GM18870 (cell line): ENCODE measurements at regions not wholly inside any gene's neighbourhood (a gene's known extent, or its start where the extent isn't known, plus 50 kb on each side); places are given as distances from the start of the nearest gene placed in this dataset.
"Not testable (repeated sequence)": the region's sequence is repeated elsewhere in the genome, so short reads cannot be mapped to it uniquely, and the experiment has no call there.

Source experiments
- ATAC-seq: cut with Tn5 transposase; IDR thresholded peaks from one replicate; pipeline ENCODE4 v1.9.1; 2021; ENCODE audit warnings: moderate library complexity; ENCODE audit not compliant: unreplicated experiment

DNA sequence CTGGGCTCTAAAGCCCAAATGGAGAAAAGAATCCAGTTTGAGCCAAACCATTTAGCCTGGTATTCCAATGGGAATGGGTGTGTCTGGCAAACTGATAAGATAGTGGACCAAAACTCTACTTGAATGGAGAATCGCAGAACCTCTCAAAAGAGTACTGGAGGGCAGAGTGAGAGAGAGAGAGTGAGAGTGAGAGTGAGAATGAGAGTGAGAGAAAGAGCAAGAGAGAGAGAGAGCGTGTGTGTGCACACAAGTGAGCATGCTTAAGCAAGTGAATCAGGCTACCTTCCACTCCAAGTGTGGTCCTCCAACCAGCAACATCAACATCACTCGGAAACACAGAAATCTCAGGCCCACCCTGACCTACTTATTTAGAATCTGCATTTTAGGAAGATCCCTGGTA lies 58.8 kb downstream of the UQCRFS1 start:
- ATAC-seq, result no peak

DNA sequence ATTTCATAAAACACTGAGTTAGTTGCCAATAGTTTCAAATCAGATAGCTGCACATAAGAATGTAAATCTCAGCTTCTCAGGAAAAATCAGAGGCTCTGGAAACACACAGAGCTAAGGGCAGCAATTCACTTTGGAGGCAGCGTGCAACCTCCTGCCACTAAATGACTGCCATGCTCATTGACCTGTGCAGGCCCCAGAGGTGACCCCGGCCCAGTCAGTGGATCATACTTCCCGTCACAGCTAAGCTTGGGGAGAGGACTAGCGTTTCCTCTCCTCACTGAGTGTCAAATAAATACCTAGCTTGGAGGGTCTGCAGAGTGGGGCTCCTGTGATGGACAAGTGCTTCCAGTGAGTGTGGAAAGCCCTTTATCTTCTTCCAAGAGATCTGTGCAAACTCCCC lies 67.2 kb downstream of the UQCRFS1 start:
- ATAC-seq, result no peak

DNA sequence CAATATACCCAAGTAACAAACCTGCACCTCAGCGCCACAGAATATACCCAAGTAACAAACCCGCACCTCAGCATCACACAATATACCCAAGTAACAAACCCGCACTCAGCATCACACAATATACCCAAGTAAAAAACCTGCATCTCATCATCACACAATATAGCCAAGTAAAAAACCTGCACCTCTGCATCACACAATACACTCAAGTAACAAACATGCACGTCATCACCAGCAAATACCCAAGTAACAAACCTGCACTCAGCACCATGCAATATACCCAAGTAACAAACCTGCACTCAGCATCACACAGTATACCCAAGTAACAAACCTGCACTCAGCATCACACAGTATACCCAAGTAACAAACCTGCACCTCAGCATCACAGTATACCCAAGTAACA lies 69.8 kb downstream of the UQCRFS1 start:
- ATAC-seq, result no peak

DNA sequence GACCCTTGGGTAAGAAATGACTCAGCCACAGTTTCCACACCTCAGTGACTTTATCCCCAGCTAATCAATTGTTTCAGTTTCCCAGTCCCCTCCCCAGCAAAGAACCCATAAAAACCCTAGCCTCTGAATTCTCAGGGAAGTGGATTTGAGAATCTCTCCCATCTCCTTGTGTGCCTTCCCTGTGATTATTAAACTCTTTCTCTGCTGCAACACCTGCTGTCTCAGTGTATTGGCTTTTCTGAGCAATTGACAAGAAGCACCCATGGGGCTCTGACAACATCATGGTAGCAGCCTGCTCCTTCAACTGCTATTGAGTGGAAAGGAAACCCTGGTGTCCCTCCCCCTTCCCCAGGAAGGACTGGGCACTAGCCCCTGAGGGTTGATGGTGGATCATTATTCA lies 73.7 kb downstream of the UQCRFS1 start:
- ATAC-seq, result no peak

DNA sequence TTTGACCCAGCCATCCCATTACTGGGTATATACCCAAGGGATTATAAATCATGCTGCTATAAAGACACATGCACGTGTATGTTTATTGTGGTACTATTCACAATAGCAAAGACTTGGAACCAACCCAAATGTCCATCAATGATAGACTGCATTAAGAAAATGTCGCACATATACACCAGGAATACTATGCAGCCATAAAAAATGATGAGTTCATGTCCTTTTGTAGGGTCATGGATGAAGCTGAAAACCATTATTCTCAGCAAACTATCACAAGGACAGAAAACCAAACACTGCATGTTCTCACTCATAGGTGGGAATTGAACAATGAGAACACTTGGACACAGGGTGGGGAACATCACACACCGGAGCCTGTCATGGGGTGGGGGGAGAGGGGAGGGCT lies 74.7 kb downstream of the UQCRFS1 start:
- not testable (repeated sequence) for ATAC-seq

DNA sequence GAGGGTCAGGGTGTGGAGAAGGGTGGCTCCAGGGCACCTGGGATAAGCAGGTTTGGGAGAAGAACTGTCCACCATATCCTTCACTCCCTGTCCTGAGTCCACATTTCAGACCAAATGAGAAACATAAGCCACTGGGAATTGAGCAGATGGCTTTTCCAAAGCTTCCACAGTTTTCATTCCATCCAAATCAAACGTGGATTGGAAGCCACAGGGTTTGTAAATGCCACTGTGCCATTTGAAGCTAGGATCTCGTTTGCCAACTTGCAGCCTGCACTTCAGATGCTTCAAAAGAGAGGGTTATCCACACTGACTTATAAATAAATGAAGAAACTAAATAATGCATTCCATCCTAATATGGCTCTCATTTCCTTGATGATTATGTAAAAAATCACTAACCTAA lies 81.5 kb downstream of the UQCRFS1 start:
- no peak for ATAC-seq

DNA sequence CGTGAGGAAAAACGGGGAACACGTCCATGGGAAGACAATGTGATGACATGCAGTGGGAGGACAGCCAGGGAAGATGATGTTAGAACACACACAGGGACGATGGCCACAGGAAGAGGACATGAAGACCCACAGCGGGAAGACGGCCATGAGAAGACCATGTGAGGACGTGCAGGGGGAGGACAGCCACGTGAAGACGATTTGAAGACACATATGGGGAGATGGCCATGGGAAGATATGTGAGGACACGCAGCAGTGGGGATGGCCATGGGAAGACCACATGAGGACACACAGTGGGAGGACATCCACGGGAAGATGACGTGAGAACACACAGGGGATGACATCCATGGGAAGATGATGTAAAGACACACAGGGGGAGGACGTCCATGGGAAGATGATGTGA lies 83.8 kb downstream of the UQCRFS1 start:
- ATAC-seq, result no peak

DNA sequence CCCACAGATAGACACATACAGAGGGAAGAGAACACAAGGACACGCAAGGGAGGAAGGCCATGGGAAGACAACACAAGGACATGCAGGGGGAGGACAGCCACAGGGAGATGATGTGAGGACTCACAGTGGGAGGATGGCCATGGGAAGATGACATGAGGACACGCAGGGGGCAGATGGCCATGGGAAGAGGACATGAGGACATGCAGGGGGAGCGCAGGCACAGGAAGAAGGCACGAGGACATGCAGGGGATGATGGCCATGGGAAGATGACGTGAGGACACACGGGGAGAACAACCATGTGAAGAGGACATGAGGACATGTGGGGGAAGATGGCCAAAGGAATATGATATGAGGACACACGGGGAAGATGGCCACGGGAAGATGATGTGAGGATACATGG lies 84.7 kb downstream of the UQCRFS1 start:
- ATAC-seq, result no peak

DNA sequence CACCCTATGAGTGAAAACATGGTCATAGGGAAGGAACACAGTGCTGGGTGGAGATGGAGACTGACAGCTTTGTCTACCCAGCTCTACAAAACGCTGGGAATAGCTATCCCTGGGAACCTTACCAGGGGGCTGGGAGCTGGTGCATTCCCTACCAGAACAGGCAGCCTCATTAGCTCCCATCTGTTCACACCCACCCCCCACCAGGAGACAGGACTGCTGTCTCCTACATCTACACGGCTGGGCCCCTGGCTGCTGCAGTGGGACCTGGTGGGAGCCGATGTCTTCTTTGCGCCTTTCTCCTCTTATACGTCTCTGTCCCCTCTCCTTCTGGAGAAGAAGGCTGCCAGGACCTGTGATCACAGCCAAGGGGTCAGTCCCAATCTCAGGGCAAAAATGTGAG lies 90.8 kb downstream of the UQCRFS1 start:
- ATAC-seq, result no peak

DNA sequence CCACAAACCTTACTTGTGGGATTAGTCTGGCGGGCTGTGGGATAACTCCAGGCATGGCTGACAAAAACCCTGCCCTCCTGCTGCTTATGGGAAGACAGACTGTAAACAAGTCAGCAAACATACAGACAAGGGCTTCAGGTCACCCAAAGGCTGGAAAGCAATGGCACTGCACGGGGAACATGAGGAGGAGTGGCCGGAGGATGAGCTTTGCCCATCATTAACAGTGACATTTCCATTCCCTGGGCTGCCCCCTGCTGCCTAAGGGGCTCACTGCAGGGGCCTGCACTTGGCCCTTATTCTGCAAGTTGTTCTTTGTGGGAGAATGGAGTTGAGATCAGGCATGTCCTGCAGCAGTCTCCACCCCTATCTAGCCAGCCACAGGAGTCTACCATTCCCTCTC lies 91.3 kb downstream of the UQCRFS1 start:
- no peak for ATAC-seq

DNA sequence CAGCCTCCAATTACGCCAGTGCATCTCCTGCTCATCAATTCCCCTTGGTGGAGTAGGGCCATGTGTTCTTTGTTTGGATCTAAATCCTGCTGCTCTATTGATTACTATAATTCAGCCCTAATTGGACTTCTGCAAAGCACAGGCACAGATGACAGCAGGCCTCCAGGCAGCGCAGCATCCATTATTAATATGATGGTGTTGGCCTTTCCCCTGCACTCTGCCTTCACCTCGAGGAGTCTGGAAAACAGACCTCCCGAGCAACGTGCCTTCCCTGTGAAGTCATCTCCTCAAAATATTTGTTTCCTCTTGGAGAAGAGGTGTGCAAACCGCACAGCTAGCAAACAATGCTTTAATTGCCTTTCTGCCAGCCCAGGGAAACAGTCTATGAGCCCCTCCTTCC lies 92.5 kb downstream of the UQCRFS1 start:
- no peak for ATAC-seq

DNA sequence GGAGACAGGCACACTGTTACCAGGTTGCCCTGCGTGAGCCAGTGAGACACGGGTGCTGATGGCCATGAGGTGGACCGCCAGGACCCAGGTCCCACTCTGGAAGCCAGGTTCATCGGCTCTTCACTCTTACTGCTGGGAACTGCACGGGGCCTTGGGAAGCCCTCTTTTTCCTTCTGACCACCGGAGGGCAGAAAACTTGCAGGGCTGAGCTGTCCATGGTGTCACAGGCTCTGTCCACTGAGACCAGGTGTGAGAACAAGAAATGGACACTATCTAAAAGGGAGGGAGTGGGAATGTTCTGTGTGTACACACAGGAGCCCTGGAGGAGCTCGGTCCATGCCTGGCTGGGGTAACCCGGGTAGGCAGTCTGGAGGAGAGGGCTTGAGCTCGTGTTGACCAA lies 93.4 kb downstream of the UQCRFS1 start:
- ATAC-seq, result no peak

DNA sequence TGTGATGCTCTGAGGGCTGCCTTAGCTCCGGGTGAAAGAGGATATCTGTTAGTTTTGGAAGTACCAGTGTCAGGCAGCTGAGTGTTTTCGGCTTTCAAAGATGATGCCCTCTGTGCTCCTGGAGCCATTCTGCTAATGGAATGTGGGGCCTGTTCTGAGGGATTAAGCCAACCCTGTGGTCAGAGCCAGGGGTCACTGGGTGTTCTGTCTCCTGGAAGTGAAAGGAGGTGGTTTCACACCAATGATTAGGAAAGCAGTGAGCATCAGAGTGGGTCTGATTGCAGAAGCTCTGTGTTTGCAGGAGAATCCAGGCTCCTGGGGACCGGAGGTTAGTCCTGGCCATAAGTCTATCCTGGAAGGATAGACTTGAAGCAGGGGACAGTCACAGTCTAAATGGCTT lies 94.6 kb downstream of the UQCRFS1 start:
- ATAC-seq, result no peak

DNA sequence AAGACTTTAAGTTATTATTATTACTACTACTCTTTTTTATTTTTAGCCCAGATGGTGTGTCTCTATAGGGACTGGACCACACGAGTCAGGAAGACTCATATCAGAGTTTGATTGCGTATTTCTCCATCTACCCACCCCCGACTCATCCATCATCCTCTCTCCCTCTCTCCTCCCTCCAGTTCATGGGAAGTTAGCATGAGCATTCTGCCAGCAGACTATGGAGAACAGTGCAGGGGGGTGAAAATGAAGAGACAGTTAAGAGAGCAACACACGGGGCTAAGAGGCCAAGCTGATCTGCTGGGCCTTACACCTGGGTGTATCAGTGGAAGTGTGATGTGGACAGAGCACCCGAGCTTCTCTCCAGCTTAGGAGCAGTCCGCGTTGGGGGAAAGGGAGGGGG lies 95.0 kb downstream of the UQCRFS1 start:
- ATAC-seq, result no peak

DNA sequence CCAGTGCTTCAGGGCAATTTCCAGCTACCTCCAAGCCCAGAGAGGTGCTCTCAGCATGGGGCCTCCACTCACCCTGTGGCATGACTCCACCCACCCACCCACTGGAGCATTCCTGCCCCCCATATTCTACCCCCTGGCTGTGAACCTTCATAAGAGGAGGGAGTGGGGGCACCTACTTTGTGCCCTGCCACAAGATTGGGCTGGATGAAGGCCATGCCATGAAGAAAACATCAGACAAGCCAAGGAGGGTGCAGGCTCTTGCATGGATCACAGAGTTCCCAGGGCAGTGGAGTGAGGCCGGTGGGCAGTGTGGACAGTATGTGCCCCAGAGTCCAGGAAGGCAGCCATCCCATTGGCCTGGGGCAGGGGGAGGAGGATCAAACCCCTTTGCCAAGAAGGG lies 97.8 kb downstream of the UQCRFS1 start:
- no peak for ATAC-seq

DNA sequence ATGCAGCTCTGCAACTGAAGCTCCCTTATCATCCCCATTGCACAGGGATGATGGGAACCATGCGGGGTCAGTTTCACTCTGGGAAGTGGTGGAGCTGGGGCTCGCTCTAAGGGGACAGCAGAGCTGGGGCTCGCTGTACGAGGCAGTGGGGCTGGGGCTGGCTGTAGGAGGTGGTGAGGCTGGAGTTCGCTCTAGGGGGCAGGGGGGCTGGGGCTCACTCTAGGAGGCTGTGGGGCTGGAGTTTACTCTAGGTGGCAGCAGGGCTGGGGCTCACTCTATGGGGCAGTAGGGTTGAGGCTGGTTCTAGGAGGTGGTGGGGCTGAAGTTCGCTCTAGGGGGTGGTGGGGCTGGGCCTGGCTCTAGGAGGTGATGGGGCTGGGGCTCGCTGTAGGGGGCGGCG lies 99.1 kb downstream of the UQCRFS1 start:
- no peak for ATAC-seq

DNA sequence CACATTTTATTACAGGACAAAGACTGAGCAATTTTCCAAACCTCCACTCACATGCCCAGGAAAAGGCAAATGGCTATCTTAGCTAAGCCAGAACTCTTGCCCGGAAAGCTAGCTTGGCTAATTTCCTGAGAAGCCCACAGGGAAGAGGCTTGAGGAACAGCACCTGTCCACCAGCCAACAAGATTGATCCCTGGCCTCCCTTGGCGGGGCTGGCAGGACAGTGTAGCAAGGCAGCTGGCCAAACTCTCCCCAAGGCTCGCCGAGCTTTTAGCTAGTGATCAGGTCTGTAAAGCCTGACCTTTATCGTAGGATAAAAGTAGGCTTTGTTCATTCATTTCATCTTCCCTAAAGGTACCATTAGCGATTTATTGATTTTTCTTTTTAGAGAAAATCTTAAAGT lies 101.4 kb downstream of the UQCRFS1 start:
- ATAC-seq, result no peak

DNA sequence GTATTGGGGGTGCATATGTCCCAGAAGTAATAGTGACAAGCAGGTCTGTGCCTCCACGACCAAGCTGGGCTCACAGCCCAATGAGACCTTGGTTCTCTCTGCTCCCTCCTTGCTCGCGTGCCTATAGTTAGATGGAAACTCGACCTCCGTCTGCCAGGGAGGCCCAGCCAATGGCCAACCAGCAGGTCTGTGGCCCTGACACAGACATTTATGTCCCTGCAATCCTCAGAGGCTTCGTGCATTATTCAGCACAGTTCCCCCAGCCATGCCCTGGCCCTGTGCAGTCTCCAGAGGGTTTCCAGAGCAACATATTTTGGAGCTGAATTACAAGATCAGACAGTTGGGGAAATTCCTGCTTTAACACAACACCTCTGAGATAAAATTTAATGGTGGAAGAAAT lies 105.1 kb downstream of the UQCRFS1 start:
- no peak for ATAC-seq

DNA sequence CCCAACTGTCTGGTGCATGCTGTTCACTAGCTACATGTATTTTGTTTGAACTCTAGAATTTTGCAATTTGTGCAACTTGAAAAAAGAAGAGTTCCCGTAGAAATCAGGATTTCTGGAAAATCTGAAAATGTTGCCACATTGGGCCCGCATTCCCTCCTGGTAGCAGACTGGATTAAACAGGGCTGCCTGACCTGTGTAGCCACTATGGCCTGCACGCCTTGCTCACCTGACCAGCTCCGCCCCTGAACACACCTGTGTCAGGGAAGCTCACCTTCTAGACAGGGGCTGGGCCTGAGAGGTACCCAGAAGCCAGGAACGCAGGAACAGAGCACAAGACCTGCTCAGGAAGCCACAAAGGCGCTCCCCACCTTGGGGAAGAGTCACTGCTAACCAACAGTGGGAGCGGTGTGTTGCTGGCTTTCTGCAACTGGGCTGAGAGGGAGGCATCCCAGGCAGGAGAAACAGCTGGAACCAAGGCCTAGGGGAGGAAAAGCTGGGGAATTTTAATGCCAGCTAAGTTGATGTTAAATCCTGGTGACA lies 106.5 kb downstream of the UQCRFS1 start:
- ATAC-seq, result no peak

DNA sequence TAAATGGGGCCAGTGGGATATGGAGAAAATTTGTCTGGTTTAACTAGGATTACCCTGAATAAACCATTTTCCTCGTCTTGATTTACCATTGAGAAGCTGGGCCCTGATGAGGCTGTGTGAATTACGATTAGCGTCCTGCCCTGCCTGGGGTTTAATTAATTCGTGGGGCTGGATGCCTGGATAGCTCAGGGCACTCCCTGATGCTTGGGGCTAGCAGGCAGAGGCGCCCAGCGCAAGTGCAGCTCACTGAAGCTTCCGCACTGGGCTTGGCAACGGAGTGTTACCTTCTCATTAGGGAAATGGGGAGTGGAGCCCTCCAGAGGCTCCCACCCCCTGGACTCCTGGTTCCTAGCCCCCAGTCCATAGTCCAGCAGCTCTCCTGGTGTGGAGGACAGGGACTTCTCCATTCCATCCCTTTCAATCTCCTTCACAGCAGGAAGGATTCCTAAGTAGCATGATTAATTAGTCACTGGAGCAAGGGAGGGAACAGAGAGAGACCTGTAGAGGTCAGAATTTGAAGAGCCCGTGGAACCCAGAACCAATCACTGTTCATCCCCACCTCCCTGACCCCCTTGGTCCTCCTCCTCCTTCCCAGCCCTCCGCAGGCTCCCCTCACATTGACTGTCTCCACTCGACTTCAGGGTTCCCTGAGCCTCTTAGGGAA lies 107.2 kb downstream of the UQCRFS1 start:
- no peak for ATAC-seq

DNA sequence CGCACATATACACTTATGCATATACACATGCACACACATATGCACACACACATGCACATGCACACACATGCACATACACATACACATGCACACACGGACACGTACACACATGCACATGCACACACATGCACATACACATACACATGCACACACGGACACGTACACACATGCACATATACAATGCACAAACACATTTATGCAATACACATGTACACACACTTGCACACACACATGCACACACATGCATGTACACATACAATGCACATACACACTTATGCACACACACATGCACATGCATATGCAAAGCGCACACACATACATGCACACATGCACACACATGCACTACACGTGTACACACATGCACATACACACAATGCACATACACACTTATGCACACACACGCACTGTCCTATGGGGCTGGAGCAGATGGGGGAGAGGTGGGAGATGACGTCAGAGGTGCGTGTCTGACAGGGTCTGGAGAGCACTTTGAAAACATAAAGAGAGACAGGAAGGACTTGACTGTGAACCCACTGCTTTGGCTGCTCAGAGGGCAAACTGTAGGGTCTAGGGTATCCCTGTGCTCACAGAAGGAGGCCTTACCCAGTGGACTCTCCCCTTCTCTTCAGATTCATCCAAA lies 108.2 kb downstream of the UQCRFS1 start:
- ATAC-seq, result no peak

DNA sequence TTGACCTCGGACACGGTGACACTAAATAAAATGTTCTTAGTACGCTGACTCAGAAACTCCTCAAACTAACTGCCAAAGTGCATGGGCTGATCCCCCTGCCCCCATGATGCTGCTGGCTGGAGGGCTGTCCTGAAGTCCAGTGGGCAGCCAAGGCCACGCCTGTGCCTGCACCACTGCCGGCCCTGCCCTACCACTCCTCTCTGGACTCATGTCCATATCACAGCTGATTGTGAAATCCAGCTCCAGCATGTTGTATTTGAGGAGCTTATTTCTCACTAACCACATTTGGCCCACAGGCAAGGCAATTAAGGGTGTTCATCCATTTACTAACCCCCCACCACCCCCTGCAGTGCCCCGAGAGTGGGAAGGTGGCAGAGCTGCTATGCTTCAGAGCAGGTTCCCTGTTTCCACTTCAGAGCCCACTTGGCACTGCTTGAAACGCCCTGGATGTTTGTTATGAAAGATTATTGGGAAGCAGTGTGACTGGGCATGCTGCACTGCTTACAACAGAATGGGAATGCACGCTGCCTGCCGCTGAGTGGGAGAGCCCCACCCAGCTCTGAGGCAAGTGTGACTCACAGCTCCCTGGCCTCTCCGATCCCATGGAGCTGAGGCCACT lies 114.0 kb downstream of the UQCRFS1 start:
- no peak for ATAC-seq
